Upper lobe of right lung (tissue), 1 donor: ENCODE measurements at regions not wholly inside any gene's neighbourhood (a gene's known extent, or its start where the extent isn't known, plus 50 kb on each side); places are given as distances from the start of the nearest gene placed in this dataset.
"Not testable (repeated sequence)": the region's sequence is repeated elsewhere in the genome, so short reads cannot be mapped to it uniquely, and the experiment has no call there.

Experiments
- ATAC-seq: fragments of 200-7000 bp; cut with Tn5 transposase; one replicate; pipeline ENCODE4 v1.9.1; 2020; ENCODE audit warnings: mild to moderate bottlenecking, moderate library complexity
- DNase-seq: peaks from one replicate; pipeline ENCODE4 v3.0.0-alpha.2; 2020
- H3K27ac ChIP-seq: fragments of 200-600 bp; one replicate; pipeline ENCODE4 v1.8.0; 2022
- H3K27me3 ChIP-seq: fragments of 200-600 bp; one replicate; pipeline ENCODE4 v1.8.0; 2022; ENCODE audit warnings: mild to moderate bottlenecking
- H3K36me3 ChIP-seq: fragments of 200-600 bp; one replicate; pipeline ENCODE4 v1.8.0; 2022
- H3K4me1 ChIP-seq: fragments of 200-600 bp; one replicate; pipeline ENCODE4 v1.8.0; 2022
- H3K4me3 ChIP-seq: fragments of 200-600 bp; one replicate; pipeline ENCODE4 v1.8.0; 2022; ENCODE audit warnings: mild to moderate bottlenecking
- H3K9me3 ChIP-seq: fragments of 200-600 bp; one replicate; pipeline ENCODE4 v1.8.0; 2022
- intact Hi-C: fragments of 100-400 bp; cut with DNase I; formaldehyde crosslinking; loops from one replicate; pipeline ENCODE4 v1.11.0; 2022
- TF ChIP-seq, protein P1 (sequence below): fragments of 200-600 bp; IDR thresholded peaks from one replicate; pipeline ENCODE4 v1.8.0; 2022; ENCODE audit warnings: antibody characterized with exemption
- donor health status: DM: no; HTN: yes; CAD: no; lungs with severe emphysema.

DNA sequence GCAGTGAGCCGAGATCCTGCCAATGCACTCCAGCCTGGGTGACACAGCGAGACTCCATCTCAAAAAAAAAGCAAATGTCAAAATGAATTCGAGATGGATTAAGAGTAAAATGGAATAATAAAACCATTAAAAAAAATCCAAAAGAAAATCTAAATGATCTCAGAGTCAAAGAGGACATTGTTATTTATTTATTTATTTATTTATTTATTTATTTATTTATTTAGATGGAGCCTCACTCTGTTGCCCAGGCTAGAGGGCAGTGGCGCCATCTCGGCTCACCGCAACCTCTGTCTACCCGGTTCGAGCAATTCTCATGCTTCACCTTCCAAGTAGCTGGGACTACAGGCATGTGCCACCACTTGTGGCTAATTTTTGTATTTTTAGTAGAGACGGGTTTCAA, 349.2 kb downstream of the ANKRD30A start:
- H3K36me3 ChIP-seq: no peaks in the 10 kb centered on the region
- intact Hi-C loops: no loop called here
- no peak for DNase-seq
- no peaks in the 10 kb centered on the region for H3K9me3 ChIP-seq
- H3K4me3 ChIP-seq: no peak overlapping the region
- TF ChIP-seq, protein P1, sequence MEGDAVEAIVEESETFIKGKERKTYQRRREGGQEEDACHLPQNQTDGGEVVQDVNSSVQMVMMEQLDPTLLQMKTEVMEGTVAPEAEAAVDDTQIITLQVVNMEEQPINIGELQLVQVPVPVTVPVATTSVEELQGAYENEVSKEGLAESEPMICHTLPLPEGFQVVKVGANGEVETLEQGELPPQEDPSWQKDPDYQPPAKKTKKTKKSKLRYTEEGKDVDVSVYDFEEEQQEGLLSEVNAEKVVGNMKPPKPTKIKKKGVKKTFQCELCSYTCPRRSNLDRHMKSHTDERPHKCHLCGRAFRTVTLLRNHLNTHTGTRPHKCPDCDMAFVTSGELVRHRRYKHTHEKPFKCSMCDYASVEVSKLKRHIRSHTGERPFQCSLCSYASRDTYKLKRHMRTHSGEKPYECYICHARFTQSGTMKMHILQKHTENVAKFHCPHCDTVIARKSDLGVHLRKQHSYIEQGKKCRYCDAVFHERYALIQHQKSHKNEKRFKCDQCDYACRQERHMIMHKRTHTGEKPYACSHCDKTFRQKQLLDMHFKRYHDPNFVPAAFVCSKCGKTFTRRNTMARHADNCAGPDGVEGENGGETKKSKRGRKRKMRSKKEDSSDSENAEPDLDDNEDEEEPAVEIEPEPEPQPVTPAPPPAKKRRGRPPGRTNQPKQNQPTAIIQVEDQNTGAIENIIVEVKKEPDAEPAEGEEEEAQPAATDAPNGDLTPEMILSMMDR: no peak
- ATAC-seq: no peak
- no peak overlapping the region for H3K27ac ChIP-seq
- no peaks in the 10 kb centered on the region for H3K27me3 ChIP-seq
- H3K4me1 ChIP-seq: no peaks in the 10 kb centered on the region

DNA sequence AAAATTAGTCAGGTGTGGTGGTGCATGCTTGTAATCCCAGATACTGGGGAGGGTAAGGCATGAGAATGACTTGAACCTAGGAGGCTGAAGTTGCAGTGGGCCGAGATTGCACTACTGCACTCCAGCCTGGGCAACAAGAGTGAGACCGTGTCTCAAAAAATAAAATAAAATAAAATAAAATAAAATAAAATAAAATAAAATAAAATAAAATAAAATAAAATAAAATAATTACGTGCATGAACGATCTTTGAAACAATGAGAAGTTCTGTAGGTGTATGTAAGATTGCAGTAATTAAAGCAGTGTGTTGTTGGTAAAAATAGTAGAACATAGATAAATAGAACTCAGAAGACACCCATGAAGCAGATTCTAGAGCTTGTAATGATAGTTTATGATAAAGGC, 348.5 kb downstream of the ANKRD30A start:
- Histone ChIP-seq H3K4me1 (no peaks in the 10 kb centered on the region), H3K9me3 (no peaks in the 10 kb centered on the region), H3K27ac (no peak overlapping the region), H3K27me3 (no peaks in the 10 kb centered on the region), H3K36me3 (no peaks in the 10 kb centered on the region), H3K4me3 (no peak overlapping the region)
- ATAC-seq: no peak
- intact Hi-C loops: no loop called here
- TF ChIP-seq, protein P1: no peak
- no peak for DNase-seq

DNA sequence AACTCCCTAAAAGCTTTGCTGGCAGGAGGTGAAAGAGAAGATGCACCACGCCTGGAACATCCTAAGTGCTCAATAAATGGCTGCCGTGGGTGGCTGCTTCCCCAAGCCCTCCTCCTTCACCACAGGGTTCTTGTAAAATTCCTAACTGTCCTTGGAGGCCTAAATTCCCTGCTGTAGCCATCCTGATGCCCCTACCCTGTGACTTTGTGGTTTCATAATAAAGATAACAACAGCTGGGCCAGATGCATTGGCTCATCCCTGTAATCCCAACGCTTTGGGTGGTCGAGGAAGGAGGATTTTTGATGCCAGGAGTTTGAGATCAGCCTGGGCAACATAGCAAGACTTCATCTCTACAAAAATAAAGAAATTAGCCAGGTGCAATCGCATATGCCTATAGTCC, 341.8 kb downstream of the ANKRD30A start:
- no peaks in the 10 kb centered on the region for H3K9me3 ChIP-seq
- DNase-seq: no peak
- H3K36me3 ChIP-seq: no peaks in the 10 kb centered on the region
- H3K27me3 ChIP-seq: no peaks in the 10 kb centered on the region
- no peaks in the 10 kb centered on the region for H3K4me1 ChIP-seq
- H3K4me3 ChIP-seq: no peak overlapping the region
- no peak overlapping the region for H3K27ac ChIP-seq
- TF ChIP-seq, protein P1: no peak
- ATAC-seq: no peak
- intact Hi-C loops: no loop called here

DNA sequence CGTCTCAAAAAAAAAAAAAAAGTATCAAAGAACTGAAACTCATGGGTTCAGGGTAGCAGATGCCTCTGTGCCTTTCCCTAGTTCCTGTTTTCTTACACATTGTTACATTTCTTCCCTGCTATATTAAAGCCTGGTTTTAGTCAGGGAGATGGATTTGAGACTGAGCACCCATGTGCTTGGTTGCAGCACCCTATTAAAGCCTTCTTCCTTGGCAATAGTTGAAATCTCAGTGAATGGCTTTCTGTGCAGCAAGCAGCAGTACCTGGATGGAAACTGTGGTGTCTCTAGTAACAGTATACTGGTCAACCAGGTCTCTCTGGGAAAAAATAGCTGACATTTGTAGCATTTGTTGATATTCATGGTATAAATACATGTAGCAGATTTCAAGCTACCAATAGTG, 331.1 kb downstream of the ANKRD30A start:
- Histone ChIP-seq H3K36me3 (no peaks in the 10 kb centered on the region), H3K9me3 (no peaks in the 10 kb centered on the region), H3K4me1 (no peaks in the 10 kb centered on the region), H3K27me3 (no peaks in the 10 kb centered on the region), H3K27ac (no peak overlapping the region), H3K4me3 (no peak overlapping the region)
- intact Hi-C loops: no loop called here
- DNase-seq: no peak
- TF ChIP-seq, protein P1: no peak
- ATAC-seq: no peak

DNA sequence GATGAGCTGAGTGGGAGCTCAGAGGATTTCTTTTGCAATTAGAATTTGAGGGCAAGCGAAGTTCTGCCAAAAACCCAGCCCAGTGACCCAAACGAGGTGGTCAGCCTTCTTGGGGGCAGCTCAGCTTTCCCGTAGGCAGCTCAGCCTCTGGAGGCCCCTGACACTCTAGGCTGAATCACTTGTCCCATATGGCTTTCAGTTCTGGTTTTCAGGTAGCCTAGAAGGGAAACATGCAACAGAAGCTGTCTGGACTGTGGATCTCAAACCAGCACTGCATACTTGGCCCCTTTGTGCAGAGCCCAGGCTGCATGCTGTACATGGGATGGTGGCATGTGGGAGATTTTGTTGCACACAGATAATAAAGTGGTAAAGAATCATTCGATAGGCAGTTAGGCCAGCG, 322.8 kb downstream of the ANKRD30A start:
- Histone ChIP-seq H3K4me1 (no peaks in the 10 kb centered on the region), H3K36me3 (no peaks in the 10 kb centered on the region), H3K9me3 (no peaks in the 10 kb centered on the region), H3K27ac (no peak overlapping the region), H3K27me3 (no peaks in the 10 kb centered on the region), H3K4me3 (no peak overlapping the region)
- DNase-seq: no peak
- ATAC-seq: no peak
- TF ChIP-seq, protein P1: no peak
- intact Hi-C loops: no loop called here

DNA sequence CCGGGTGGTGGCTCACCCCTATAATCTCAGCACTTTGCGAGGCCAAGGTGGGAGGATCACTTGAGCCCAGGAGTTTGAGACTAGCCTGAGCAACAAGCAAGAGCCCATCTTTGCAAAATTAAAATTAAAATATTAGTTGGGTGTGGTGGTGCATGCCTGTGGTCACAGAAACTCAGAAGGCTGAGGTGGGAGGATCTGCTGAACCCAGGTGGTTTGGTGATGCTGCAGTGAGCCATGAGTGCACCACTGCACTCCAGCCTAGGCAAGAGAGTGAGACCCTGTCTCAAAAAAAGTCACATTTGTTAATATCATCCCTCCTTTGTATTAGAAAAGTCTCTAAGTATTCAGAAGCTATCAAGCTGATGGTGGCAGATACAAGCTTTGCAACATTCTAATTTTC, 317.5 kb downstream of the ANKRD30A start:
- ATAC-seq (no peak), DNase-seq (no peak)
- no peaks in the 10 kb centered on the region for H3K27me3 ChIP-seq
- no peaks in the 10 kb centered on the region for H3K36me3 ChIP-seq
- intact Hi-C loops: no loop called here
- no peaks in the 10 kb centered on the region for H3K9me3 ChIP-seq
- H3K4me3 ChIP-seq: no peak overlapping the region
- TF ChIP-seq, protein P1: no peak
- H3K4me1 ChIP-seq: no peaks in the 10 kb centered on the region
- H3K27ac ChIP-seq: no peak overlapping the region

DNA sequence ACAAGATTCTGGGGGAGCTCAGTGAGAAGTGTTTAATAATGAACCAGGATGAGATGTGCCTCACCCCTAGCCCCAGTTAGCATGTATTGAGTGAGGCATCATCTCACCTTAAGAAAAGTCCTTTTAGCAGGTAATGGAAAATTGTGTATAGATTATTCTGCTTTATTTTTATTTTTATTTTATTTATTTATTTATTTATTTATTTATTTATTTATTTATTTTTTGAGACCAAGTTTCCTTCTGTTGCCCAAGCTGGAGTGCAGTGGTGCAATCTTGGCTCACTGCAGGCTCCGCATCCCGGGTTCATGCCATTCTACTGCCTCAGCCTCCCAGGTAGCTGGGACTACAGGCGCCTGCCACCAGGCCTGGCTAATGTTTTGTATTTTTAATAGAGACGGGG, 315.8 kb downstream of the ANKRD30A start:
- intact Hi-C loops, ATAC-seq: not testable (repeated sequence)

More for the DNA sequence above, 315.8 kb downstream of the ANKRD30A start:
- H3K36me3 ChIP-seq, H3K27ac ChIP-seq, DNase-seq, H3K27me3 ChIP-seq, H3K4me1 ChIP-seq, H3K9me3 ChIP-seq, H3K4me3 ChIP-seq: not testable (repeated sequence)
